CD4-positive, alpha-beta T cell treated with Interleukin-12 subunit alpha and Interleukin-12 subunit beta, for 1 hour (primary cell): ENCODE measurements at regions not wholly inside any gene's neighbourhood (a gene's known extent, or its start where the extent isn't known, plus 50 kb on each side); places are given as distances from the start of the nearest gene placed in this dataset.
A peak's percentile ranks its signal among the peaks of the same experiment; 100 is the strongest.
"Not testable (repeated sequence)": the region's sequence is repeated elsewhere in the genome, so short reads cannot be mapped to it uniquely, and the experiment has no call there.

Experiments used
- DNase-seq: peaks from one replicate; pipeline ENCODE4 v3.0.0-alpha.2; 2020

DNA sequence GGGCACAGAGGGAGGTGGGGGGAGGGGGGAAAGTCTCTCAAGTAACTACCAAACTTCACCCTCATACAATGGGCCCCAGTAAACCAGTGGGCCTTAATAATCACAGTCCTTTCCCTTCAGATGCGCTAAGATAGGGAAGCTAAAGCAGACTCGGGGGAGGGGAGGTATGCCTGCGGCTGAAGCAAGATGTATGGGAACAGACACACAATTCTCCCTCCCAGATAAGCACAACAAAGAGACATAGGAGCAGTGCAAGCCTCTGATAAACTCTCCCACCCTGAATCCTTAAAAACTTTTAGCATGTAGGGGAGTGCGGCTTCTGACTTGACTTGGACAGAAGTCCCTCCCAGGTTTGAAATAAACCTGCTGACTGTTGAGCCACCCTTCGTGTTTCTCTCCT lies 54.7 kb downstream of the PROP1 start:
- DNase-seq = not testable (repeated sequence)

DNA sequence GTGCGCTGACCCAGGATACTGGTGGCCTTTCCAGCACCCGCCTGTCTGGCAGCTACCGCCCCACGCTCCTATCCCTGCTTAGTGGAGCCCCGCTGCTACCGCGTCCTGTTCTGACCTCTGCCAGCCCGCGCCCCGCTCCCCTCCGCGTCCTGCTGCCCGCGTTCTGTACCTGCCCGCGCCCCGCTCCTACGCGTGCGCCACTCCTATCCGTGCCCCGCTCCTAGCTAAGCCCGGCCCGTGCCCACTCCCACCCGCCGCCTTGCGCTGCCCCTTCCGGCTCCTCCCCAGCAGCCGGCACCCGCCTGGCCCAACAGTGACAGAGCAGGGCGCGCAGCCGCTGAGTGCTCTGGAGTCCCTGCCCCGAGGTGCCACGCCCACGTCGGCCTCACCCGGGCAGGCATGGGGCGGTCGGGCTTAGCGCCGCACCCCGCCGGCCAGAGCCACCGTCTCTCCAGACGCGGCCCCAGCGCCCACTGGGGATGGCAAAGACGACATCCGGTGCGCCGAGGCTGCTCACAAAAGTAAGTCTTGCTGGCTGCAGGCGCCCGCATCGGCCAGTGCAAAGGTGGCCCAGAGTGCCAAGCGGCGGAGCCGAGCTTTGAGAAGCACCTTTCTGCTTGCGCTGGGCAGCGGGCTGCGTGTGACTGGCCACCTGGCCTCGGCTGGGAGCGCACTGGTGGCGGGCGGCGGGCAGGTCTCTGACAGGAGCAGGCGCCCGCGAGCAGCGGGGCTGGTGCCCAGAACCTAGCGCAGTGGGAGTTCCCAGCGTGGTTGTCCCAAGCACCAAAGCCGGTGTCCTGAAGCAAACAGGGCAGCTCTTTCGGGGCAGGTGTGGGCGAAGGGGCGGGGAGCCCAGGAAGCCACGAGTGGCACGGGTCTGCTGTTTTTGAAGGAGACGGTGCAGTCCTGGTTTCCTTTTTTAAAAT lies 56.5 kb downstream of the PROP1 start:
- DNase-seq = peak; percentile 6

DNA sequence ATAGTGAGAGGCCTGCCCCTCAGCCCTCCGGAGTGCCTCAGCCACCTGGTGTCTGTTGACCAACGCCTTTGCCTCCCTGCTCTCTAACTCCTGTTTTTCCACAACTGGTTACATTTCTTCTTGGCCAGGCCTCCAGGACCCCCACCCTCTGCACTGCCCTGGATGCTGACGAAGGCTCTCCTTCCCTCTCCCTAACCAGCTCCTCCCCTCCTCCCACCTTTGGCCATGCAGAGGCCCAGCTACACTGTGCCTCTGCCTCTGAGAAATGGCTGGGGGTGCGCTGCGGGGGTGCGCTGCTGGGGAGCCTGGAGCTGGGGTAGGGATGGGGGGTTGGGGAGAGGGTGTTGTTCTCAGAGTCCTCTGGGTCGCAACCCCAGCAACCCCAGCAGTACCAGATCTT lies 57.3 kb downstream of the PROP1 start:
- DNase-seq = not testable (repeated sequence)

DNA sequence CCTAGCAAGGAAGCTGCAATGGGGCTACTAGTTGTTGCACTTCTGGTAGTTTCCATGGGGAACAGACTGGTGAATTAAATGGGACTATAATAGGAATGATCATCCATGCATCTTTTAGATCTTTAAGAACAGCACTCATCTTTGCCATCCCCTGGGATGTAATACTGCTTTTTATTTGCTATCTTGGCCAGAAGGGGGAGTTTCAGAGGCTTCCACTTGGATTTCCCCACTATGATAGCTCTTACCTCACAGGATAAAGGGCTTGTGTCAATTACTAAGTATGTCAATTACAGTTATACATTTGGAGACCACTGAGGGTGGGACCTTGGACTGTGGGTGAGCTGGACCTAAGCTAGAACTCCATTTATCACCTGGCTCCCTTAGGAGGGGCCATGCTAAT lies 61.8 kb downstream of the PROP1 start:
- DNase-seq = not testable (repeated sequence)

GRCh38 chr5:177930269-177931022 lies 65.6 kb downstream of the PROP1 start:
- not testable (repeated sequence) for DNase-seq

GRCh38 chr5:177929618-177930017 lies 66.4 kb downstream of the PROP1 start:
- not testable (repeated sequence) for DNase-seq

DNA sequence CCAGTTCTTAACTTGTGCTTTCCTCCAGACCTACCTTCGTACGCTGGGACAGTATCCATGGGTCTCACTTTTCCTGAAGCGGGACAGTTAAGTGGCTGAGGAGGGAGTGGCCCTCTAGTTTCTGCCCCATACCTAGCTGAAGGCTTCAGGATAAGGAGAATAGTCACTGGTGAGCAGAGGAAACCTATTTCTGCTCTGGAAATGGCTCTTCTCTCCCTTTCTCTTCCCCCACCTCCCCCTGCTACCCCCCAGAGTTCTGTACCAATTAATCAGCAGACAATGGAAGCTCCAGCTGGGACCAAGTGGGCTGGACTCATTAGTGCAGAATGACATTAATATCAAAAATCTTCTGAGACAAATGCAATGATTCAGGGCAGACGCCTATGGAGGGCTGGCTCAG lies 68.5 kb downstream of the PROP1 start:
- DNase-seq = not testable (repeated sequence)

DNA sequence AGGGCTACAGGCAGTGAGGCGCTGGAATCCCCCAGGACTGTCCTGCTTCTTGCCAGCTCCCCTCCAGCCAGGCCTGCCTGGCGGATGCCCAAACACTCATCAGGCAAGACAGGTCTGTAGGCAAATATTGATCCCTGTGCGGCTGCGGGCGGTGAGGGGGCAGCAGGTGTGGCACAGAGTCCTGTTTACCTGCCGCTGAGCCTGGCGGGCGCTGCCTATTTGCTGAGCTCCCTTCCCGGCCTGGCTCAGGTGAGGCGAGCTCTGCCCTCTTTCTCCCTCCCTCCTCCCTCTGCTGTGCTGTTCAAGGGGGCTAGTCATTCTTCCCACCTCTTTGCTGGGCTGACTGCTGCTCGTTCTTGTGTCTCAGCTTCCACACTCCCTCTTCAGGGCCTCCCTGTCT lies 71.5 kb downstream of the PROP1 start:
- DNase-seq = not testable (repeated sequence)

- not testable (repeated sequence) for DNase-seq
These were observed 72.2 kb downstream of the PROP1 start for GRCh38 chr5:177923837-177924236.

DNA sequence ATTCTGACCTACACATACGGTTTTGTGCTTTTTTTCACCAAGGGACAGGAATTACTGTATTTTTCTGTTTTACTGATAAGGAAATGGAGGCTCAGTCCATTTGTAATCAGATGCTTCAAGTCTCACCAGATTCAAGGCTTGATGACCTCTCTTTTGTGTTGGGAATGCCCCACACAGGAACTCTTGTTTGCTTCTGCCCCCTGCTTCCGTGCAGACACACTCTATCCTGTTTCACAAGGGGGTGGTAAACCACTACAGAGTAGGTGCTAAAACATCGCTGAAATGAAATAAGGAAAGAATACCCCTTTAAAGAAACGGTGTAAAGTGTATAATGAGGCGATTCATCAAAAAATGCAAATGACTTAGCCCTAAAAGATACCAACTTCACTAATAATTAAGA lies 72.9 kb downstream of the PROP1 start:
- not testable (repeated sequence) for DNase-seq

GRCh38 chr5:177909261-177909660 lies 86.8 kb downstream of the PROP1 start:
- not testable (repeated sequence) for DNase-seq

DNA sequence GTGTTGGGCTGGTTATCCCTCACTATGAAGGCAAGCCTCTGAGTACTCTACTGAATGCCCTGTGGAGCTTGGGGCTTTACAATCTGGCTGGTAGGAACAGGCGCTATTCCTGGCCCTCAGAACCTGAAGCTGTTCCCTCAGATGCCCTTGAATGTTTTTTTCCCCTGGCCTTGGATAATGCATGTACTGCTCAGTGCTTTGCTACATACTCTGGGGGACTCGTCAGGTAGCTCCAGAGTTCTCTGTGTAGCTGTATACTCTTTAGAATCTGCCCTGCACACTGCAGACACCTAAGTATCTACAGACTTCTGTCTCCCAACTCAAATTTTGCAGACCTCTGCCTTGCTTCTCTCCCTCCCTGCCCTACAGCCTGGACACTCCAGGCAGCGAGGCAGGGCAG lies 93.2 kb downstream of the PROP1 start:
- DNase-seq = not testable (repeated sequence)

DNA sequence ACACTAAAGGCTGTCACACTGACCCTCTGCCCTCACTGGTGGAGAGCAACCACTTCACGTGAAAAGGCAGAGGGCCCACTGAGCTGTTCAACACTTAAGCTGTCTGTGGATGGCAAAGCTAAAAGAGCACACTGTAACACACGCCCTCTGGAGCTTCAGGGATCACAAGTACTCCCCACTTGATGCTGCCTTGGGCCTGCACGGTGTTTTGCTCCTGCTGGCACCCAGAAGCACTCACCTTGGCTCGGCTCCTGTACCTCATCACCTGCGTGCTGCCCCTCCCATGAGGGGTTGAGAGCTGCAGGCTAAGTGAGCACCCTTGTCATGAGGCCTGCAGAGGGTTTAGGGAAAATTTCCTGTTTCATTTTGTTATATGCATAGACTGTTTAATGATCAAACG lies 96.0 kb downstream of the PROP1 start:
- not testable (repeated sequence) for DNase-seq

DNA sequence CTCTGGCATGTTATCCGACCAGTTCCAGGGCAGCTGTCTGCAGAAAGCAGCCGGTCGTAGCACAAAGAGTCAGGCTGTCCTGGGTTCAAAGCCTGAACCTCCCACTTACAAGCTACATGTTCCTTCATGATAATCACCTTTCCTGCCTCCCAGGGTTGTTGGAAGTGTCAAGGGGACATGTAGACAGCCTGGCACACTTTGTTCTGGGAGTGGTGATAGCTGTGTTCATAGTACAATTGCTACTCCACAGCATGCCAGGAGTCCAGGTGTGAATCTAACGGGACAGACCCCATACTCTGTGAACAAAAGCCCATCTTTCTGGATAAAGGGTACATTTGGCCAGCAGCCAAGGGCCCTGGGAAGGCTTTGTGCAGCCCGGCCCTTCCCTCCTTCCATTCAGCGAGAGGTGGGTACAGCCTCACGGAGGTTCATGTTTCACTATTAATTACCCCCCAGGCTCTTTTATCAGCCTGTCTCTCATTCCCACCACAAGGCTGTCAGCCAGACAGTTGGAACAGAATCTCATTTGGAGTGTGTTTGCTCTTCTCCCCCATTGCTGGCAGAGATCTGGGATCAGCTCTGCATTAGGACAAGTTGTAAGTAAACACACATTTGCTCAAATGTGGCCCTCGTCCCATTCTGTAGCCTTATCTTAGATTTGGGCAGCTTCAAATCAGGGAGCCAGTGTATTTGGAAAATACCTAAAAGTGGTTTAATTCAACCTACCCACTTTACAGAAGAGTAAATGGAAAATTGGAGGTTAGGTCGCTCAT lies 101.2 kb downstream of the PROP1 start:
- DNase-seq = not testable (repeated sequence)

GRCh38 chr5:177892357-177892665 lies 103.7 kb downstream of the PROP1 start:
- DNase-seq = not testable (repeated sequence)

DNA sequence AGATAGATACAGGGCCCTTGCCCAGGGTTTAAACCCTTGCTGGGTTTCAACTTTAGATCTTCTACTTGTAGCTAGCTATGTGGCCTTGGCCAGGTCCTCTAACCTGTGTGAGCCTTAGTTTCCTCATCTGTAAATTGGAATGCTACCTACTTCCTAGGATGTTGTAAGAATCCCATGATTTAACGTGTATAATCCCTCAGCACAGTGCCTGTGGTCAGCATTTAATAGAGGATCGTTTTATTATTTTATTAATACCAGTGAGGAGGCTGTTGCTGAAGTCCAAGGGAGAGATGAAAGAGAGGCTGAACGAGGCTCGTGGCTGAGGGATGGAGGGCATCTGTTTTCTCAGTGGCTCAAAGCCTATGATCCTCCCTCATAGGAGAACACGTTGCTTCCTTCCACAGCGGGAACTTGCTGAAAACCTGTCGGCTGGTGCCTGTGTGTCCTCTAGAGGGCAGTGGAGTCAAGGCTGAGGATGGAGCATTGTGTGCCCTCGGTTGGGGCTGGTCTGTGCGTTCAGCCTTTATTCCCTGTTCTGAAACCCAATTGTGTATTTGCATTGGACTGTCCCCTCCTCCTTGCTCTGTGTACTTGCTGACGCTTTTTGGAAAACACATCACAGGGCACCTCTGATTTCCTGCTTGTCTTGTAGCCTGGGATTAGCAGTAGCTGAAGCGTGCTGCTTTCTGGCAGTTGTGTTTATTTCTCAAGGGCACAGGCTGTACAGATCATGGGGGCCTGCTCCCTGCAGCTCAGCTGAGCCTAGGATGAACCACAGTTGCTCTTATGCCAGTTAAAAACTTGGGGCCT lies 104.3 kb downstream of the PROP1 start:
- peak; percentile 46 for DNase-seq

- not testable (repeated sequence) for DNase-seq
These were observed 100.6 kb upstream of the FAM153A start for GRCh38 chr5:177883295-177883694.

DNA sequence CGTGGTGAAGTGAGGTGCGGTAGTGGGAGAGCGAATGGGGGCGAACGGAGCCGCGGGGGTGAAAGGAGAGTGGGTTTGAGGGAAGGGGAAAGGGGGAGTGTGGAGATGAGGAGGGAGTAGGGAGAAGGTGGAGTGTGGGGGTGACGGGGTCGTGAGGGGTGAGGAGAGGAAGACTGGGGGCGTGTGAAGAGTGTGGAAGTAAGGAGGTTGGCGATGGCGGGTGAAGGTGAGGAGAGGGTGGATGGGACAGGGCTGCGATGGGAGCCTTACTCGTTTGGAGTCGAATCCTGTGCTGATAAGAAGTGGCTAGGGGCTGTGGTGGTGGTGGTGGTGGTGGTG lies 93.2 kb upstream of the FAM153A start:
- not testable (repeated sequence) for DNase-seq

DNA sequence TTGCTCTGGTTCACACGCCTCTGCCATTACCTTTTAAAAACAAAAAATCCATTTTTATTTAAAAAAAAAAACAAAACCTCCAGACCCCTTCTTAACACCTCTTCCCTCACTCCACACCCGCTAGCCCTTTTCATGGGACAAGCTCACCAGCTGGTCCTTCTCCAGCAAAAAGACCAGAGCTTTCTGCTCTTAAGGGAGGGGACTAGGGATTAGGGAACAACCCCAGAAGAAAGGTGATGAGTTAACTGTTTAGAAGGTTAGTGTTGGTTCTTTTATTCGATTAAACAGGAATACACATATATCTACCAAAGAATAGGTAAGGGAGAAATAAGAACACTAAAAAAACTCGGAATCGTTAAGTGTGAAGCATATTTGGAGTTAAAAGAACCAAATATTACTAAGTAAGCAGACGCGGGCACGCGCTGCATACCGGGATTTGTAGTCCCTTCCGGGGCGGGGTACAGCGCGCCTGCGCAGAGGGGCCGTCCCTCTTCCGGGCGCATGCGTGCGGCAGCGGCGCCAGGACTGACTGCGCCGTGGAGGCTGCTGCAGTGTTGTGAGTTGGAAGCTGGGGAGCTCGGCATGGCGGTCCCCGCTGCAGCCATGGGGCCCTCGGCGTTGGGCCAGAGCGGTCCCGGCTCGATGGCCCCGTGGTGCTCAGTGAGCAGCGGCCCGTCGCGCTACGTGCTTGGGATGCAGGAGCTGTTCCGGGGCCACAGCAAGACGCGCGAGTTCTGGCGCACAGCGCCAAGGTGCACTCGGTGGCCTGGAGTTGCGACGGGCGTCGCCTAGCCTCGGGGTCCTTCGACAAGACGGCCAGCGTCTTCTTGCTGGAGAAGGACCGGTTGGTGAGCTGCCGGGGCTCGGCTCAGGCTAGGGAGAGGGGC lies 92.6 kb upstream of the FAM153A start:
- peak; percentile 30 for DNase-seq

- not testable (repeated sequence) for DNase-seq
These were observed 81.2 kb upstream of the FAM153A start for GRCh38 chr5:177863822-177864446.
